HCT116 (cell line): ENCODE measurements at regions not wholly inside any gene's neighbourhood (a gene's known extent, or its start where the extent isn't known, plus 50 kb on each side); places are given as distances from the start of the nearest gene placed in this dataset.

Source experiments
- ATAC-seq: fragments of 200-7000 bp; cut with Tn5 transposase; 2 replicates; pipeline ENCODE4 v1.9.1; 2020; ENCODE audit warnings: mild to moderate bottlenecking, moderate library complexity
- BruUV-seq: library from RNA; stranded (reverse); fragments of 400-500 nt; replicated peaks from 2 replicates; lab custom pipeline; 2021; lab: Mats Ljungman, UMichigan
- CTCF ChIA-PET: fragments of 300-600 bp; sonication (Branson Sonifier 250); formaldehyde crosslinking; loops from one replicate; lab custom pipeline; 2021; ENCODE audit warnings: antibody characterized with exemption; lab: Charles Lee
- POLR2A ChIA-PET: fragments of 300-600, 350-600 bp; sonication (Branson Sonifier 250); formaldehyde crosslinking; loops from one replicate; lab custom pipeline; 2021; ENCODE audit warnings: antibody characterized with exemption; lab: Charles Lee
- RAD21 ChIA-PET, 2 experiments: fragments of 300-600 bp; sonication (Branson Sonifier 250); formaldehyde crosslinking; loops; one replicate each; lab custom pipeline; 2023; ENCODE audit warnings: low total read pairs in 2 of 2; ENCODE audit not compliant: uncharacterized antibody in 2 of 2, unreplicated experiment in 2 of 2, low non-redundant PET in 1 of 2; lab: Charles Lee
- DNase-seq: peaks from one replicate; pipeline ENCODE4 v3.0.0-alpha.2; 2010; ENCODE audit warnings: low read depth, low spot score
- H2AFZ ChIP-seq: fragments of 200-600 bp; shearing (Covaris generic), sonication (generic); 2 replicates; pipeline ENCODE4 v1.6.1; 2017; ENCODE audit warnings: low read depth, mixed run types, mixed read lengths, antibody characterized with exemption, low read length; ENCODE audit not compliant: poor library complexity, severe bottlenecking
- H3K27ac ChIP-seq: 2 replicates; pipeline ENCODE4 v1.5.1; 2012; ENCODE audit warnings: low read depth, low read length
- H3K27me3 ChIP-seq: fragments of 200-600 bp; sonication (generic); 2 replicates; pipeline ENCODE4 v1.6.1; 2016; ENCODE audit warnings: mixed run types, low read length, mixed read lengths; ENCODE audit not compliant: insufficient read depth
- H3K36me3 ChIP-seq, 2 experiments: fragments of 200-500 bp in 1 of 2; fragments of 200-600 bp in 1 of 2; sonication (Bioruptor generic) in 1 of 2; sonication (generic) in 1 of 2; 2 replicates each; pipeline versions ENCODE4 v1.5.1 to v1.6.1; 2014 to 2016; ENCODE audit warnings: low read length in 2 of 2, inconsistent platforms in 1 of 2, mixed read lengths in 1 of 2, mixed run types in 1 of 2; ENCODE audit not compliant: insufficient read depth in 2 of 2, control insufficient read depth in 1 of 2
- H3K4me1 ChIP-seq, 2 experiments: fragments of 200-600 bp in 1 of 2; sonication (generic) in 1 of 2; 2 replicates each; pipeline versions ENCODE4 v1.5.1 to v1.6.1; 2012 to 2017; ENCODE audit warnings: low read length in 2 of 2, inconsistent platforms in 1 of 2, mild to moderate bottlenecking in 1 of 2, mixed read lengths in 1 of 2, mixed run types in 1 of 2, moderate library complexity in 1 of 2; ENCODE audit not compliant: insufficient read depth in 2 of 2, control insufficient read depth in 1 of 2
- H3K4me2 ChIP-seq: fragments of 200-600 bp; sonication (generic); 2 replicates; pipeline ENCODE4 v1.6.1; 2017; ENCODE audit warnings: mixed run types, low read length, mixed read lengths
- H3K4me3 ChIP-seq, 2 experiments: fragments of 200-600 bp in 1 of 2; sonication (generic) in 1 of 2; replicated peaks in 1 of 2; 2 replicates each; pipeline ENCODE4 v1.5.1; 2011 to 2016; ENCODE audit warnings: low read length in 2 of 2, control low read depth in 1 of 2, low read depth in 1 of 2, mild to moderate bottlenecking in 1 of 2, mixed read lengths in 1 of 2, mixed run types in 1 of 2
- H3K79me2 ChIP-seq: fragments of 200-600 bp; sonication (generic); 2 replicates; pipeline ENCODE4 v1.6.1; 2017; ENCODE audit warnings: mild to moderate bottlenecking, mixed run types, low read length, moderate library complexity, mixed read lengths; ENCODE audit not compliant: insufficient read depth
- H3K9ac ChIP-seq: fragments of 200-600 bp; sonication (generic); 2 replicates; pipeline ENCODE4 v1.6.1; 2016; ENCODE audit warnings: low read length, mixed read lengths
- H3K9me2 ChIP-seq: fragments of 200-600 bp; sonication (generic), shearing (Covaris generic); 2 replicates; pipeline ENCODE4 v1.6.1; 2017; ENCODE audit warnings: mixed run types, mild to moderate bottlenecking, moderate library complexity; ENCODE audit not compliant: insufficient read depth
- H3K9me3 ChIP-seq, 2 experiments: fragments of 200-500 bp in 1 of 2; fragments of 200-600 bp in 1 of 2; sonication (Bioruptor generic) in 1 of 2; sonication (generic) in 1 of 2; 2 replicates each; pipeline ENCODE4 v1.6.1; 2014 to 2017; ENCODE audit warnings: low read length in 2 of 2, mixed read lengths in 2 of 2, inconsistent platforms in 1 of 2, low read depth in 1 of 2, mild to moderate bottlenecking in 1 of 2, mixed run types in 1 of 2, moderate library complexity in 1 of 2; ENCODE audit not compliant: control insufficient read depth in 1 of 2, insufficient read depth in 1 of 2
- H4K20me1 ChIP-seq: fragments of 200-600 bp; sonication (generic), shearing (Covaris generic); 2 replicates; pipeline ENCODE4 v1.6.1; 2017; ENCODE audit warnings: mixed run types, mild to moderate bottlenecking, moderate library complexity; ENCODE audit not compliant: insufficient read depth
- ATF3 ChIP-seq: IDR thresholded peaks from 2 replicates; pipeline ENCODE4 v1.6.1; 2012
- CBX3 ChIP-seq: IDR thresholded peaks from 2 replicates; pipeline ENCODE4 v1.6.1; 2012; ENCODE audit warnings: low read depth
- CEBPB ChIP-seq: IDR thresholded peaks from 2 replicates; pipeline ENCODE4 v1.6.1; 2012; ENCODE audit warnings: low read depth
- CTCF ChIP-seq, 3 experiments: fragments of 200-600 bp in 1 of 3; sonication (generic) in 1 of 3; IDR thresholded peaks in 2 of 3; conservative IDR thresholded peaks in 1 of 3; 2 replicates each; pipeline ENCODE4 v1.5.1; 2012 to 2017; ENCODE audit warnings: low read depth in 2 of 3, low read length in 2 of 3, antibody characterized with exemption in 1 of 3, borderline replicate concordance in 1 of 3, control low read depth in 1 of 3, mild to moderate bottlenecking in 1 of 3, mixed read lengths in 1 of 3, mixed run types in 1 of 3, moderate library complexity in 1 of 3; ENCODE audit not compliant: insufficient read depth in 1 of 3
- EGR1 ChIP-seq: IDR thresholded peaks from 2 replicates; pipeline ENCODE4 v1.6.1; 2012; ENCODE audit warnings: low read depth
- ELF1 ChIP-seq: IDR thresholded peaks from 2 replicates; pipeline ENCODE4 v1.6.1; 2012; ENCODE audit warnings: low read depth, borderline replicate concordance
- EZH2phosphoT487 ChIP-seq: fragments of 200-600 bp; IDR thresholded peaks from 2 replicates; pipeline ENCODE4 v1.6.1; 2018; ENCODE audit warnings: antibody characterized with exemption, borderline replicate concordance
- FOSL1 ChIP-seq: IDR thresholded peaks from 2 replicates; pipeline ENCODE4 v1.6.1; 2012; ENCODE audit warnings: low read depth
- JUND ChIP-seq: IDR thresholded peaks from 2 replicates; pipeline ENCODE4 v1.6.1; 2012
- REST ChIP-seq: IDR thresholded peaks from 2 replicates; pipeline ENCODE4 v1.6.1; 2012; ENCODE audit warnings: low read depth
- SIN3A ChIP-seq: IDR thresholded peaks from 2 replicates; pipeline ENCODE4 v1.6.1; 2012; ENCODE audit warnings: low read depth
- SP1 ChIP-seq: IDR thresholded peaks from 2 replicates; pipeline ENCODE4 v1.6.1; 2012; ENCODE audit warnings: low read depth
- SRF ChIP-seq: IDR thresholded peaks from 2 replicates; pipeline ENCODE4 v1.6.1; 2012; ENCODE audit warnings: low read depth
- TCF7L2 ChIP-seq: IDR thresholded peaks from 2 replicates; pipeline ENCODE4 v1.7.0; 2011; ENCODE audit warnings: borderline replicate concordance, inconsistent platforms; ENCODE audit not compliant: insufficient read depth, insufficient read length; ENCODE audit errors: extremely low read depth
- intact Hi-C: fragments of 100-400 bp; cut with micrococcal nuclease; formaldehyde crosslinking; loops from 2 replicates; pipeline ENCODE4 v1.10.0; 2022

GRCh38 chr4:14294611-14295010 is 667.1 kb upstream of the BOD1L1 start:
- no peak for DNase-seq
- no peaks in the 10 kb centered on the region for H3K4me1 ChIP-seq

More at GRCh38 chr4:14294611-14295010, 667.1 kb upstream of the BOD1L1 start:
- POLR2A ChIA-PET, result no interaction called here
- CTCF ChIA-PET, result no interaction called here
- H3K4me2 ChIP-seq, result no peak overlapping the region
- BruUV-seq, result no TSS peak
- H3K9me2 ChIP-seq, result no peaks in the 10 kb centered on the region
- ATAC-seq, result no peak
- intact Hi-C loops, result no loop called here
- no peaks in the 10 kb centered on the region for H3K79me2 ChIP-seq
- H3K27ac ChIP-seq, result no peak overlapping the region
- H3K9me3 ChIP-seq, result peaks cover 0 to 14% of the 10 kb centered on the region in 2 experiments; a peak in 2 of 4 replicates
- H3K27me3 ChIP-seq, result no peaks in the 10 kb centered on the region
- H4K20me1 ChIP-seq, result no peaks in the 10 kb centered on the region
- H3K4me3 ChIP-seq, result no peak overlapping the region
- H2AFZ ChIP-seq, result no peak overlapping the region
- TF ChIP-seq CEBPB (no peak), JUND (no peak), EZH2phosphoT487 (no peak), REST (no peak), TCF7L2 (no peak), ELF1 (no peak), EGR1 (no peak), CBX3 (no peak), SP1 (no peak), SIN3A (no peak), SRF (no peak), ATF3 (no peak), FOSL1 (no peak), CTCF (IDR thresholded peaks at IDR 0.05 in 2 of 3, conservative IDR thresholded peaks at IDR 0.05 in 1 of 3; ENCODE audit: borderline replicate concordance in 1 of 3, insufficient read depth in 1 of 3, low read depth in 2 of 3, low read length in 2 of 3) (no peak)
- no peaks in the 10 kb centered on the region for H3K36me3 ChIP-seq
- no peak overlapping the region for H3K9ac ChIP-seq
- RAD21 ChIA-PET, result no interaction called here
